ENCODE measurements at regions not wholly inside any gene's neighbourhood (a gene's known extent, or its start where the extent isn't known, plus 50 kb on each side); places are given as distances from the start of the nearest gene placed in this dataset.

GRCh38 chr20:7428946-7429345 is 511.3 kb downstream of the HAO1 start:
- DNase-seq: no peak

GRCh38 chr20:7432612-7433011 is 507.6 kb downstream of the HAO1 start:
- no peak for DNase-seq

GRCh38 chr20:7437311-7437710 is 502.9 kb downstream of the HAO1 start:
- DNase-seq: no peak

GRCh38 chr20:7449269-7449668 is 491.0 kb downstream of the HAO1 start:
- DNase-seq: no peak

GRCh38 chr20:7452890-7453289 is 487.4 kb downstream of the HAO1 start:
- DNase-seq: no peak

- DNase-seq: no peak
Measured at GRCh38 chr20:7454047-7454446, 486.2 kb downstream of the HAO1 start.

- DNase-seq: no peak
Measured at GRCh38 chr20:7458459-7458858, 481.8 kb downstream of the HAO1 start.

- no peak for DNase-seq
Measured at GRCh38 chr20:7459083-7459482, 481.2 kb downstream of the HAO1 start.

GRCh38 chr20:7463290-7463689 is 477.0 kb downstream of the HAO1 start:
- no peak for DNase-seq

- no peak for DNase-seq
Measured at GRCh38 chr20:7470912-7471311, 469.3 kb downstream of the HAO1 start.

- no peak for DNase-seq
Measured at GRCh38 chr20:7490288-7490687, 450.0 kb downstream of the HAO1 start.

GRCh38 chr20:7492257-7492656 is 448.0 kb downstream of the HAO1 start:
- DNase-seq: no peak

GRCh38 chr20:7493311-7493710 is 446.9 kb downstream of the HAO1 start:
- DNase-seq: no peak

GRCh38 chr20:7496394-7496991 is 443.8 kb downstream of the HAO1 start:
- no peak for DNase-seq

- DNase-seq: no peak
Measured at GRCh38 chr20:7497985-7498384, 442.3 kb downstream of the HAO1 start.

GRCh38 chr20:7499201-7499600 is 441.1 kb downstream of the HAO1 start:
- DNase-seq: no peak

- DNase-seq: no peak
Measured at GRCh38 chr20:7500231-7500663, 440.0 kb downstream of the HAO1 start.

- DNase-seq: no peak
Measured at GRCh38 chr20:7503501-7503900, 436.8 kb downstream of the HAO1 start.

- no peak for DNase-seq
Measured at GRCh38 chr20:7505152-7505834, 435.0 kb downstream of the HAO1 start.

GRCh38 chr20:7505835-7506221 is 434.4 kb downstream of the HAO1 start:
- DNase-seq: no peak

GRCh38 chr20:7516621-7517111 is 423.6 kb downstream of the HAO1 start:
- no peak for DNase-seq

GRCh38 chr20:7520361-7520760 is 419.9 kb downstream of the HAO1 start:
- DNase-seq: no peak

- DNase-seq: no peak
Measured at GRCh38 chr20:7523288-7523687, 417.0 kb downstream of the HAO1 start.

GRCh38 chr20:7540018-7540417 is 400.2 kb downstream of the HAO1 start:
- DNase-seq: no peak

GRCh38 chr20:7540923-7541322 is 399.3 kb downstream of the HAO1 start:
- no peak for DNase-seq
